Peyer's patch (tissue), 4 donors: ENCODE measurements at regions not wholly inside any gene's neighbourhood (a gene's known extent, or its start where the extent isn't known, plus 50 kb on each side); places are given as distances from the start of the nearest gene placed in this dataset.

Experiments
- CTCF ChIP-seq, 6 experiments: fragments of 450-650 bp in 4 of 6; fragments of 200-600 bp in 2 of 6; sonication (generic) in 1 of 6; IDR thresholded peaks; one replicate each; pipeline ENCODE4 v1.5.1; 2017 to 2019; ENCODE audit warnings: antibody characterized with exemption in 6 of 6, mild to moderate bottlenecking in 3 of 6, moderate library complexity in 1 of 6
- POLR2A ChIP-seq, 2 donors: fragments of 450-650 bp; IDR thresholded peaks; one replicate each; pipeline ENCODE4 v1.5.1; 2017; ENCODE audit warnings: antibody characterized with exemption in 2 of 2, mild to moderate bottlenecking in 2 of 2, moderate library complexity in 2 of 2

- TF ChIP-seq CTCF (IDR thresholded peaks at IDR 0.05): no peak
- TF ChIP-seq POLR2A (IDR thresholded peaks at IDR 0.05): no peak
Measured at GRCh38 chr10:59959504-59960018, 53.2 kb upstream of the CCDC6 start.
